ENCODE measurements at regions not wholly inside any gene's neighbourhood (a gene's known extent, or its start where the extent isn't known, plus 50 kb on each side); places are given as distances from the start of the nearest gene placed in this dataset.
A peak's percentile ranks its signal among the peaks of the same experiment; 100 is the strongest.
"Not testable (repeated sequence)": the region's sequence is repeated elsewhere in the genome, so short reads cannot be mapped to it uniquely, and the experiment has no call there.

- DNase-seq (ENCODE audit: extremely low read depth, low read depth): no peak
- no peak for TF ChIP-seq CTCF (IDR thresholded peaks at IDR 0.05; ENCODE audit: low read depth, low read length)
These were observed 1384.8 kb downstream of the RPIA start for GRCh38 chr2:90076311-90076710.

- TF ChIP-seq CTCF (IDR thresholded peaks at IDR 0.05; ENCODE audit: low read depth, low read length): no peak
- no peak for DNase-seq (ENCODE audit: extremely low read depth, low read depth)
These were observed 1386.5 kb downstream of the RPIA start for GRCh38 chr2:90077948-90078347.

GRCh38 chr2:90079374-90079773, 1387.9 kb downstream of the RPIA start:
- no peak for DNase-seq (ENCODE audit: extremely low read depth, low read depth)
- no peak for TF ChIP-seq CTCF (IDR thresholded peaks at IDR 0.05; ENCODE audit: low read depth, low read length)

GRCh38 chr2:90087792-90088191, 1396.3 kb downstream of the RPIA start:
- TF ChIP-seq CTCF (IDR thresholded peaks at IDR 0.05; ENCODE audit: low read depth, low read length): peak; percentile 13
- not testable (repeated sequence) for DNase-seq (ENCODE audit: extremely low read depth, low read depth)

GRCh38 chr2:90093571-90094270, 1402.2 kb downstream of the RPIA start:
- not testable (repeated sequence) for DNase-seq (ENCODE audit: extremely low read depth, low read depth)

GRCh38 chr2:90097617-90098016, 1406.1 kb downstream of the RPIA start:
- not testable (repeated sequence) for DNase-seq (ENCODE audit: extremely low read depth, low read depth)

GRCh38 chr2:90105142-90105541, 1413.7 kb downstream of the RPIA start:
- DNase-seq (ENCODE audit: extremely low read depth, low read depth): not testable (repeated sequence)

- not testable (repeated sequence) for DNase-seq (ENCODE audit: extremely low read depth, low read depth)
These were observed 1431.9 kb downstream of the RPIA start for GRCh38 chr2:90123409-90123808.

- DNase-seq (ENCODE audit: extremely low read depth, low read depth): not testable (repeated sequence)
These were observed 1447.6 kb downstream of the RPIA start for GRCh38 chr2:90139046-90139445.

GRCh38 chr2:90141558-90141957, 1450.1 kb downstream of the RPIA start:
- DNase-seq (ENCODE audit: extremely low read depth, low read depth): not testable (repeated sequence)

GRCh38 chr2:90151805-90152204, 1460.3 kb downstream of the RPIA start:
- not testable (repeated sequence) for DNase-seq (ENCODE audit: extremely low read depth, low read depth)

- not testable (repeated sequence) for DNase-seq (ENCODE audit: extremely low read depth, low read depth)
These were observed 1479.5 kb downstream of the RPIA start for GRCh38 chr2:90170978-90171377.

- DNase-seq (ENCODE audit: extremely low read depth, low read depth): not testable (repeated sequence)
These were observed 1481.6 kb downstream of the RPIA start for GRCh38 chr2:90173081-90173480.

- DNase-seq (ENCODE audit: extremely low read depth, low read depth): not testable (repeated sequence)
These were observed 1488.1 kb downstream of the RPIA start for GRCh38 chr2:90179591-90179990.
